IMR-90 (cell line): ENCODE measurements at regions not wholly inside any gene's neighbourhood (a gene's known extent, or its start where the extent isn't known, plus 50 kb on each side); places are given as distances from the start of the nearest gene placed in this dataset.

Experiments
- ATAC-seq: fragments of 200-7000 bp; cut with Tn5 transposase; 2 replicates; pipeline ENCODE4 v1.9.1; 2020; ENCODE audit warnings: low read depth, mild to moderate bottlenecking, moderate library complexity
- BruUV-seq: library from RNA; stranded (reverse); fragments of 400-500 nt; replicated peaks from 2 replicates; lab custom pipeline; 2021; lab: Mats Ljungman, UMichigan
- CTCF ChIA-PET: fragments of 300-600 bp; formaldehyde crosslinking; extraction: SDS; loops from one replicate; lab custom pipeline; 2021; ENCODE audit warnings: antibody characterized with exemption; lab: Yijun Ruan, JAX
- POLR2A ChIA-PET: fragments of 300-600 bp; sonication (Branson Sonifier 250); formaldehyde crosslinking; loops from one replicate; lab custom pipeline; 2022; ENCODE audit warnings: antibody characterized with exemption; ENCODE audit not compliant: unreplicated experiment; lab: Charles Lee
- DNase-seq: peaks from one replicate; pipeline ENCODE4 v3.0.0; 2013
- H2AFZ ChIP-seq: replicated peaks from 2 replicates; pipeline ENCODE3; 2013; ENCODE audit warnings: low read length, mild to moderate bottlenecking; ENCODE audit not compliant: poor library complexity
- H2AK5ac ChIP-seq: 2 replicates; pipeline ENCODE4 v1.6.1; 2013; ENCODE audit warnings: low read depth, low read length, inconsistent platforms
- H2AK9ac ChIP-seq: replicated peaks from 2 replicates; pipeline ENCODE3; 2013; ENCODE audit warnings: mild to moderate bottlenecking, low read depth, low read length, moderate library complexity; ENCODE audit not compliant: poor library complexity
- H2BK120ac ChIP-seq: 2 replicates; pipeline ENCODE4 v1.6.1; 2013; ENCODE audit warnings: low read depth, low read length, inconsistent platforms
- H2BK15ac ChIP-seq: 3 replicates; pipeline ENCODE4 v1.6.1; 2013; ENCODE audit warnings: low read depth, low read length, inconsistent platforms
- H2BK20ac ChIP-seq: 2 replicates; pipeline ENCODE4 v1.6.1; 2013; ENCODE audit warnings: low read depth, mild to moderate bottlenecking, inconsistent platforms, low read length, moderate library complexity
- H2BK5ac ChIP-seq: 2 replicates; pipeline ENCODE4 v1.6.1; 2013; ENCODE audit warnings: mild to moderate bottlenecking, low read depth, low read length, inconsistent platforms; ENCODE audit not compliant: poor library complexity, severe bottlenecking
- H3K14ac ChIP-seq: replicated peaks from 2 replicates; pipeline ENCODE4 v1.6.1; 2013; ENCODE audit warnings: low read depth, low read length, inconsistent platforms
- H3K18ac ChIP-seq: 2 replicates; pipeline ENCODE4 v1.6.1; 2013; ENCODE audit warnings: low read depth, low read length, control low read depth
- H3K23ac ChIP-seq: 2 replicates; pipeline ENCODE4 v1.6.1; 2013; ENCODE audit warnings: low read depth, low read length, inconsistent platforms
- H3K27ac ChIP-seq: 2 replicates; pipeline ENCODE4 v1.5.1; 2013; ENCODE audit warnings: mild to moderate bottlenecking, control low read depth, low read length; ENCODE audit not compliant: insufficient read depth
- H3K27me3 ChIP-seq: 2 replicates; pipeline ENCODE4 v1.6.1; 2013; ENCODE audit warnings: low read length; ENCODE audit not compliant: control insufficient read depth, insufficient read depth
- H3K36me3 ChIP-seq: 2 replicates; pipeline ENCODE4 v1.6.1; 2013; ENCODE audit warnings: low read length, mixed read lengths; ENCODE audit not compliant: control insufficient read depth, insufficient read depth
- H3K4ac ChIP-seq: 2 replicates; pipeline ENCODE4 v1.6.1; 2013; ENCODE audit warnings: low read depth, low read length, inconsistent platforms
- H3K4me1 ChIP-seq: 2 replicates; pipeline ENCODE4 v1.6.1; 2013; ENCODE audit warnings: low read length, mixed read lengths; ENCODE audit not compliant: control insufficient read depth, insufficient read depth
- H3K4me2 ChIP-seq: 2 replicates; pipeline ENCODE4 v1.6.1; 2013; ENCODE audit warnings: low read depth, mild to moderate bottlenecking, control low read depth, low read length, moderate library complexity
- H3K4me3 ChIP-seq: 2 replicates; pipeline ENCODE4 v1.5.1; 2013; ENCODE audit warnings: low read depth, mild to moderate bottlenecking, control low read depth, low read length, moderate library complexity; ENCODE audit not compliant: insufficient read depth
- H3K56ac ChIP-seq: 2 replicates; pipeline ENCODE4 v1.6.1; 2013; ENCODE audit warnings: low read length, inconsistent platforms; ENCODE audit not compliant: insufficient read depth; ENCODE audit errors: extremely low read depth
- H3K79me1 ChIP-seq, 2 experiments: 2 replicates each; pipeline ENCODE4 v1.6.1; 2013; ENCODE audit warnings: low read length in 2 of 2, inconsistent platforms in 1 of 2, low read depth in 1 of 2
- H3K9ac ChIP-seq: 2 replicates; pipeline ENCODE4 v1.6.1; 2013; ENCODE audit warnings: low read depth, low read length, control low read depth
- H3K9me1 ChIP-seq: 2 replicates; pipeline ENCODE4 v1.6.1; 2013; ENCODE audit warnings: low read length, inconsistent platforms; ENCODE audit not compliant: insufficient read depth
- H3K9me3 ChIP-seq: 2 replicates; pipeline ENCODE4 v1.6.1; 2013; ENCODE audit warnings: low read length; ENCODE audit not compliant: control insufficient read depth, insufficient read depth
- H4K20me1 ChIP-seq: 2 replicates; pipeline ENCODE4 v1.6.1; 2013; ENCODE audit warnings: low read length, inconsistent platforms; ENCODE audit not compliant: insufficient read depth
- H4K5ac ChIP-seq: 2 replicates; pipeline ENCODE4 v1.6.1; 2013; ENCODE audit warnings: mild to moderate bottlenecking, low read depth, low read length, control low read depth
- H4K8ac ChIP-seq, 2 experiments: 2 replicates each; pipeline ENCODE4 v1.6.1; 2013; ENCODE audit warnings: low read depth in 2 of 2, low read length in 2 of 2, control low read depth in 1 of 2, inconsistent platforms in 1 of 2
- H4K91ac ChIP-seq: 2 replicates; pipeline ENCODE4 v1.6.1; 2013; ENCODE audit warnings: low read depth, low read length, inconsistent platforms; ENCODE audit not compliant: insufficient read depth
- BHLHE40 ChIP-seq: fragments of 150-350 bp; IDR thresholded peaks from 2 replicates; pipeline ENCODE4 v1.6.1; 2016; ENCODE audit warnings: mild to moderate bottlenecking, low read depth, low read length
- MAFK ChIP-seq: IDR thresholded peaks from 2 replicates; pipeline ENCODE4 v1.6.1; 2012; ENCODE audit warnings: low read depth, low read length, improper control_type of control experiment
- NFE2L2 ChIP-seq: fragments of 150-350 bp; IDR thresholded peaks from 2 replicates; pipeline ENCODE4 v1.6.1; 2016; ENCODE audit warnings: low read depth, mild to moderate bottlenecking, low read length
- RAD21 ChIP-seq: IDR thresholded peaks from 2 replicates; pipeline ENCODE4 v1.6.1; 2012; ENCODE audit warnings: low read length, improper control_type of control experiment
- RCOR1 ChIP-seq: IDR thresholded peaks from 2 replicates; pipeline ENCODE4 v1.6.1; 2012; ENCODE audit warnings: mild to moderate bottlenecking, low read length, improper control_type of control experiment; ENCODE audit not compliant: insufficient replicate concordance
- SMC3 ChIP-seq: fragments of 150-350 bp; IDR thresholded peaks from 2 replicates; pipeline ENCODE4 v1.6.1; 2016; ENCODE audit warnings: low read depth, mild to moderate bottlenecking, antibody characterized with exemption, low read length, moderate library complexity
- WGBS, 2 experiments: methylation state at CpG; one replicate each; pipeline versions ENCODE4 v1.1.5 to v1.1.7; 2013; ENCODE audit warnings: missing lambda C conversion rate in 2 of 2; ENCODE audit not compliant: insufficient read length in 1 of 2; ENCODE audit errors: extremely low coverage in 2 of 2; 5-methylcytosine and 5-hydroxymethylcytosine counted together
- dilution Hi-C: fragments of 300-500 bp; cut with HindIII; formaldehyde crosslinking; loops from one replicate; pipeline ENCODE4 v1.14.3; 2018; ENCODE audit warnings: low sequenced_read_pairs; ENCODE audit not compliant: unreplicated experiment
- in situ Hi-C: fragments of 300-500 bp; cut with MboI; formaldehyde crosslinking; loops from 3 replicates; pipeline ENCODE4 v1.14.3; 2019; ENCODE audit warnings: low sequenced_read_pairs, inconsistent platforms, mixed read lengths
- intact Hi-C: fragments of 100-400 bp; cut with micrococcal nuclease; formaldehyde crosslinking; loops from 2 replicates; pipeline ENCODE4 v1.10.0; 2022

DNA sequence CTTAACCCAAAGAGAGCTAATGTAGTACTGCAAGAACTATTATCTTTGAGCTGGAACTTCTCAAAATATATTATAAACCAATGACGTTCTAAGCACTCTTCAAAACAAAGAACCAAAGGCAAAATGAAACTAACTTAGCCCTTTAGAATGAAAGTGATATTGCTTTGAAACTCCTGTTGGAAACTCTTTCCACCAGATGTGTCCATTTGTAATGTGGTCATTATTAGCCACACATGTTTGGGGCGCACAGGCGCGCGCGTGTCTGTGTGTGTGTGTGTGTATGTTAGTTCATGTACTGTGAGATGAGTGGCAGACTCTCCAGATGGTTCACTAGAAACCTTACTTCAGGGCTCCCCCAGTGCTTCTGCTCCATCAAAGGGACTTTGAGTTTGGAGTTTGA is 323.4 kb downstream of the BCL11A start:
- H2AFZ ChIP-seq = no peak overlapping the region
- H3K9me1 ChIP-seq = no peaks in the 10 kb centered on the region
- dilution Hi-C loops (no loop called here), intact Hi-C loops (no loop called here), in situ Hi-C loops (no loop called here)
- H2AK9ac ChIP-seq = no peak overlapping the region
- H2BK120ac ChIP-seq = no peak overlapping the region
- H3K56ac ChIP-seq = no peak overlapping the region
- H3K23ac ChIP-seq = no peak overlapping the region
- H3K9me3 ChIP-seq = peaks cover 12% of the 10 kb centered on the region
- POLR2A ChIA-PET = no interaction called here
- H3K4me3 ChIP-seq = no peak overlapping the region
- H2AK5ac ChIP-seq = no peak overlapping the region
- BruUV-seq = no TSS peak
- H3K27ac ChIP-seq = no peak overlapping the region
- no peak overlapping the region for H3K4me2 ChIP-seq
- H3K4ac ChIP-seq = no peak overlapping the region
- CTCF ChIA-PET = no interaction called here
- no peak overlapping the region for H2BK15ac ChIP-seq
- H4K5ac ChIP-seq = no peak overlapping the region
- no peak overlapping the region for H4K8ac ChIP-seq
- no peaks in the 10 kb centered on the region for H3K27me3 ChIP-seq
- H3K36me3 ChIP-seq = no peaks in the 10 kb centered on the region
- no peak overlapping the region for H4K91ac ChIP-seq
- WGBS, 2 experiments = no CpG with 5 or more reads among the region's 6 CpGs
- H4K20me1 ChIP-seq = no peaks in the 10 kb centered on the region
- ATAC-seq (no peak), DNase-seq (no peak)
- H2BK5ac ChIP-seq = no peak overlapping the region
- no peak overlapping the region for H3K14ac ChIP-seq
- no peak overlapping the region for H2BK20ac ChIP-seq
- H3K4me1 ChIP-seq = no peaks in the 10 kb centered on the region
- no peak for TF ChIP-seq RAD21
- TF ChIP-seq BHLHE40 = no peak
- TF ChIP-seq SMC3 = no peak
- TF ChIP-seq NFE2L2 = no peak
- no peak for TF ChIP-seq MAFK
- TF ChIP-seq RCOR1 = no peak
- no peak overlapping the region for H3K18ac ChIP-seq
- H3K9ac ChIP-seq = no peak overlapping the region
- no peaks in the 10 kb centered on the region for H3K79me1 ChIP-seq
